Activated T-cell treated with anti-CD3 and anti-CD28 coated beads, Interleukin-2, amount 50 U/mL, for 72 hours (primary cell): ENCODE measurements at regions not wholly inside any gene's neighbourhood (a gene's known extent, or its start where the extent isn't known, plus 50 kb on each side); places are given as distances from the start of the nearest gene placed in this dataset.

Source experiments
- ATAC-seq, 2 donors: fragments of 150-1000 bp; cut with Tn5 transposase; replicated peaks in 1 of 2; 2 replicates each; pipeline ENCODE4 v1.10.0; 2021; ENCODE audit warnings: moderate library complexity in 2 of 2, mild to moderate bottlenecking in 1 of 2
- DNase-seq, 2 donors: peaks; one replicate each; pipeline ENCODE4 v3.0.0; 2021 to 2022; ENCODE audit warnings: mixed read lengths in 1 of 2
- H3K27ac Mint-ChIP-seq: one replicate; pipeline ENCODE4 v1.8.0; 2022; ENCODE audit warnings: mild to moderate bottlenecking, moderate library complexity, mixed read lengths
- H3K27me3 Mint-ChIP-seq: one replicate; pipeline ENCODE4 v1.8.0; 2022; ENCODE audit warnings: low read depth, mixed read lengths
- H3K36me3 Mint-ChIP-seq, 2 donors: one replicate each; pipeline ENCODE4 v1.8.0; 2022; ENCODE audit warnings: mixed read lengths in 2 of 2, mild to moderate bottlenecking in 1 of 2; ENCODE audit not compliant: insufficient read depth in 2 of 2
- H3K4me1 Mint-ChIP-seq: one replicate; pipeline ENCODE4 v1.8.0; 2022; ENCODE audit warnings: low read depth, mixed read lengths
- H3K4me3 Mint-ChIP-seq, 2 donors: one replicate each; pipeline ENCODE4 v1.8.0; 2022; ENCODE audit warnings: mild to moderate bottlenecking in 2 of 2, mixed read lengths in 2 of 2, moderate library complexity in 2 of 2
- H3K9me3 Mint-ChIP-seq, 2 donors: one replicate each; pipeline ENCODE4 v1.8.0; 2022; ENCODE audit warnings: mixed read lengths in 2 of 2

DNA sequence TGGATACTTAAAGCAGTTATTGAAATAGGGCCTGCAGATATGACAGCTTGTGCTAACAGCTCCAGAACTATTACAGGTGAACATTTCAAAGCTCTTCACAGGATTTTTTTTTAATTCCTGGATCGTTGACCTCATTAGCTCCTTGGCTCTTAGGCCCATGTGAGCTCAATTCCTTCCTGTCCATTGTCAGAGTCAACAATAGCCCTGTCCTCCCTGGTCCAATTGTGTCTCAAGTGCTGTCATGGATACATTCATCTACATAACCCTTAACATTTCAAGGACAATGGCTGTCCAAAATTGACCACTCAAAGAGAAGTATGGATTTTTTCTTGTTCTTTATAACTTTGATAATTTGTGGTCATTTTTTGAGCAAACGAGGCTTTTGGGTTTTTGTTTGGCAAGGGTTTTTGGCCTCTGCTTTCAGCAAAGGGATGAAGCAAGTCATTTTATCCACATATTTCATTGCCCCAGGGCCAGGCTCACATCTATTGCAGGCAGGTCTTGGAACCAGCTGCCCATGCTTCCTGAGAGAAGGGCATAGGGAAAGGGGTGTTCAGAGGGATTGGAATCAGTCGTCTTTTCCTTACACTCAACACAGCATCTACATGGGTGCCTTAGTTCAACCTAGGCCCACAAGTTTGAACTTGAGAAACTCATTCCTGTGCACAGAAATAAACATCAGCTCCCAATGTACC lies 282.1 kb downstream of the TPBG start:
- Mint-ChIP-seq H3K27ac (no peak overlapping the region), H3K27me3 (no peaks in the 10 kb centered on the region), H3K4me1 (no peaks in the 10 kb centered on the region), H3K9me3 (peaks cover 6 to 9% of the 10 kb centered on the region in 2 donors), H3K36me3 (no peaks in the 10 kb centered on the region), H3K4me3 (no peak overlapping the region)
- no peak for ATAC-seq
- DNase-seq: no peak

DNA sequence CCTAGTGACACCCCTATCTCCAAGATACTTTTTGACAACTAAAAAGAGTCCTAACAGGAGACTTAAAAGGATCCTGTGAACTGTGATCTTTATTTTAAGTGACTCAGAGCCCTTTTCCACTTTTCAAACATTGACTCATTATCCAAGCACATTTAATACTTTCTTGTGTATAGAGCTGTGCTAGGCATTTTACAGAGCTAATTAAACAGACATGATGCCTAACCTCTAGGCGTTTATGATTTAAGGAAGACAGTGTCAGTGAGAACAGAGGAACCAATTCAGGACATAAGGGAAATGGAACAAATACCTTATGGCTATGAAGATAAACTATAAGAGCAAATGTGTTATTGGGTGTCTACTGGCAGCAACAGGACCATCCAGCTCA lies 282.6 kb downstream of the TPBG start:
- Mint-ChIP-seq H3K4me3 (no peak overlapping the region), H3K9me3 (peaks cover 5 to 9% of the 10 kb centered on the region in 2 donors), H3K27me3 (no peaks in the 10 kb centered on the region), H3K4me1 (no peaks in the 10 kb centered on the region), H3K36me3 (no peaks in the 10 kb centered on the region), H3K27ac (no peak overlapping the region)
- no peak for DNase-seq
- no peak for ATAC-seq

DNA sequence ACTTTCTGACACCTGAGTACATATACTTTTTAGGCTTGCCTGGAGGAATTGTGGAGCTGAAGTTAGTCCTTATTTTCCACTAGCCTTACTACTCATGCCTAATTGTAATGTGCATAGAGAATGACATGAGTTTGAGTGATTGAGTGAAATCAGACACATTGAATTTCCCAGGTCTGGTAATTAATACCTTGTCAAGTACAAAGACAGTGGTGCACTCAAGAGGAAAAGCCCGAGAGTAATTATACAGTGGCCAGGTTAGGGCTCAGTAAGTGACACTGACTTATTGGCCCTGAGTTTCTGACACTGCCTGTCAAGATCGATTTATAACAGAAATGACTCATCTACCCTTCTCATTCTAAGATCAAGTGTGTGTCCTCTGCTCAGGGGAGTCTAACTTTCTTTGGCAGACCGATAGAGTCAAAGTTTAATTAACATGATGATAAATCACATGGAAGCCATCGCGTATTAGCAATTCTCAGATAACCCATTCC lies 288.3 kb downstream of the TPBG start:
- no peak overlapping the region for H3K27ac Mint-ChIP-seq
- no peaks in the 10 kb centered on the region for H3K4me1 Mint-ChIP-seq
- no peak overlapping the region for H3K4me3 Mint-ChIP-seq
- H3K9me3 Mint-ChIP-seq: peaks cover 0 to 8% of the 10 kb centered on the region in 2 donors
- peaks cover 3% of the 10 kb centered on the region for H3K27me3 Mint-ChIP-seq
- no peaks in the 10 kb centered on the region for H3K36me3 Mint-ChIP-seq
- ATAC-seq (no peak), DNase-seq (no peak)

DNA sequence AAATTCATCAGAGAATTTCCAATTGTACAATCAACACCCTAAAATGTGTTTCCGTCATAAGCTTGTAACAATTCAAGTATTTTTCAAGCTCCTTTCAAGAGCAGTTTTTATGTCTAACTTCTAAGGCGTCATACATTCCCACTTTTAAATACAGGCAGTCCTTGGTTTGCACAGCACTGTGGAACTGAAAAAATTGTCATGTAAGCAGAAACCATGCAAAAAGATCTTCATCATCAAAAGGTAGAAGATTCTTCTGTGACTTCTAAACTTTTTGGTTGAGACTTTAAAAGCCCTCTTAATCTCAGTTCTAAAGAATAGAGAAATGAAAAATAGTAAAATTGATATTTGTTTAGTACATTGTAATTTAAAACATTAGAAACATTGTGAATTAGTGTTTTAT lies 315.6 kb downstream of the TPBG start:
- no peak for ATAC-seq
- Mint-ChIP-seq H3K27ac (no peak overlapping the region), H3K27me3 (no peaks in the 10 kb centered on the region), H3K9me3 (peaks cover 2 to 3% of the 10 kb centered on the region in 2 donors), H3K4me3 (no peak overlapping the region), H3K36me3 (peaks cover 0 to 3% of the 10 kb centered on the region in 2 donors), H3K4me1 (no peaks in the 10 kb centered on the region)
- DNase-seq: no peak

DNA sequence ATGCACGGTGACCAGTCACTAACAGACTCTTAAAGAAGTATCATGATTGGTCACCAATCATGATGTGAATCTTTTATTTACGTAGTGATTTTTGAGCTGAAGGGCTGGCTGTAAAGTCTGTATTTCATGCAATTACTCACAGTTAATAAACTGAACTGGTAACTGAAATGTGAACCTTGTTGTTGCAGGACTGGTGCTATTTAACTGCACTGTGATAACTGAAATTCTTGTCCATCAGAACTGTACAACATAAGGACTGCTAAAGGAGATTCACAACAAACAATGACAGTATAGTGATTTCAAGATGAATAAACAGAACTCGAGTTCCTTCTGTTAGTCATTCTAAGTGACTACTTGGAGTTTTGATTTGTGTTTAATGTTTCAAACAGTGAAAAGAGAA lies 316.6 kb downstream of the TPBG start:
- DNase-seq (no peak), ATAC-seq (peak in 1 of 2 donors; percentile 25)
- Mint-ChIP-seq H3K4me3 (no peak overlapping the region), H3K27ac (no peak overlapping the region), H3K36me3 (peaks cover 0 to 3% of the 10 kb centered on the region in 2 donors), H3K27me3 (no peaks in the 10 kb centered on the region), H3K9me3 (peaks cover 4 to 5% of the 10 kb centered on the region in 2 donors), H3K4me1 (no peaks in the 10 kb centered on the region)

DNA sequence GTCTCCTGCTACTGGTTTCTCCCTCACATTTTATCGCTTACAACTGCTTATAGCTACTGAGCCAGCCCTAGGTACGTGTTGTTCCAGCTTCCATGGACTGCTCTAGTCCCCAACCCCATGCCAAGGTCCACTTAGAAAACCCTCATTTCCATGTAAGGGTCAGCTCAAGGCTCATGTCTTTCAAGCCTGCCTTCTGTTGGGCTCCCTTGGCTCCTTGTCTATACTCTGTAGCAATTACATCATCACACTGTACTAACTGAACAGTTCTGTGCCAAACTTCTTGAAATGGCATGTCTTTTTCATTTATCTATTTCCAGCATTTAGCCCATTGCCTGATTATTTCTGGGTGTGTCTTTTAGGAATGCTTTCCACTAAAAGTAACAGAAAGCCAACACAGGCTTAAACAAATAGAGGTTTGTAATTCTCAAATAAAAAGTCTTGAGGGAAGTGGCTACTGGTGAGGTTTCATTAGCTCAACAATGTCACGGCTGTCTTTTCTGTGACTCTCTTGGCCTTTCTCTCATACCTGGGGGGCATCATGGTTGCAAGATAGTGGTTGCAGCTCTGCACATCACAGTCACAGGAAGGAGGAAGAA lies 317.6 kb downstream of the TPBG start:
- Mint-ChIP-seq H3K36me3 (peaks cover 0 to 3% of the 10 kb centered on the region in 2 donors), H3K4me3 (no peak overlapping the region), H3K9me3 (peaks cover 4 to 5% of the 10 kb centered on the region in 2 donors), H3K27me3 (no peaks in the 10 kb centered on the region), H3K27ac (no peak overlapping the region), H3K4me1 (no peaks in the 10 kb centered on the region)
- DNase-seq (no peak), ATAC-seq (no peak)

DNA sequence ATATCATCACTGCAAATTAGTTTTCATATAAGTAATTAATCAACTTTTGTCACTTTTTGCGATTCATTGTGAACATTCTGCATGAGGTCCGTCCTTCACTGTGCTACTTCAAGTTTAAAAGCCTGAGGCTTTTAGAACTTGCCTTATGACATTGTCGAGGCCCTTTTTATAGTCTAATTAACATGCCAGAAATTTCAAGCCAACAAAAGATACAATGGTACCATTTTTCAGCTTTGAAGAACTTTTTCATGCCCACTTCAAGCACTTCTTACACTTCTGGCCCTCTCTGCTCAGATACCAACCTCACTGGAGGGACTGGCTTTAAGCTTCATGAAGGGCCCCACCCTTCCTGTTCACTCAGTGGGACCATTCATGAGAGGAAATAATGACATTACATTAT lies 323.1 kb downstream of the TPBG start:
- DNase-seq (no peak), ATAC-seq (no peak)
- Mint-ChIP-seq H3K36me3 (no peaks in the 10 kb centered on the region), H3K27me3 (no peaks in the 10 kb centered on the region), H3K4me3 (no peak overlapping the region), H3K27ac (no peak overlapping the region), H3K4me1 (no peaks in the 10 kb centered on the region), H3K9me3 (peaks cover 2% of the 10 kb centered on the region in 2 donors)

DNA sequence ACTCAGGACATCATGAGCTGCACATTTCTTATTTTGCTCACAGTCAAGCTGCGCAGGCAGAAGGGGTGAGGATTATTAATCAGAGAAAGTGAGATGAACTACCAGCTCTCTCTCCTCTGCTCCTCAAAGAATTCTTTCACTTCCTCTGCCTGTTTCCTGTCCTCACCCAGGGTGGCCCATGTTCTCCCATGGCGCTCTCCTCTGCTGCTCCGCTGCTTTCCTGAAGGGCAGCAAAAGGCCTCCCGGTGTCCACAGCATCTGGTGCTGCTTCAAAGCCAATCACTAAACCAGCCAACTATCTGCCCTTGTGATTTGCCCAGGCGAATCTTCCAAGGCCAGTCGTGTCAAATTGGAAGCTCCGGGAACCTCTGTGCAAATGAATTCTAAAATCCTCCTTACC lies 324.2 kb downstream of the TPBG start:
- no peak for DNase-seq
- no peaks in the 10 kb centered on the region for H3K4me1 Mint-ChIP-seq
- no peaks in the 10 kb centered on the region for H3K36me3 Mint-ChIP-seq
- no peak for ATAC-seq
- H3K27me3 Mint-ChIP-seq: no peaks in the 10 kb centered on the region
- H3K27ac Mint-ChIP-seq: no peak overlapping the region
- no peak overlapping the region for H3K4me3 Mint-ChIP-seq
- peaks cover 2% of the 10 kb centered on the region in 2 donors for H3K9me3 Mint-ChIP-seq

DNA sequence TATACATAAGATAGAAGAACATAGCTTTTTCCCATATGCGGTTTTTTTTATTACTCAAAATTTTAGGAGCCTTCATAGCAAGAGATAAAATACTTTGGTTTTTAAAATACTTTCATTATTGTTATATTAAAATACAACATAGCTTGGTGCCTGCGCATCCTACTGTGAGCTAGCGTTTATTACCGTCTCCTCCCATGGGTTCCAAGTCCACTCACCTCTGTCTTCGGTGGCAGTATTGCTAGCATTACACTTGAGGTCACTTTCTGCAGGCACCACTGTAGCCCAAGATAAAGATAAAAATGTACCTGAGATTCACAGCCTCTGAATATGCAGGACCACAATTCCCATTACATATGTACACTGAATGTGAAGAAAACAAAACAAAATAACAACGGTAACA lies 326.7 kb downstream of the TPBG start:
- Mint-ChIP-seq H3K4me1 (no peaks in the 10 kb centered on the region), H3K27ac (no peak overlapping the region), H3K4me3 (no peak overlapping the region), H3K36me3 (no peaks in the 10 kb centered on the region), H3K9me3 (no peaks in the 10 kb centered on the region), H3K27me3 (no peaks in the 10 kb centered on the region)
- ATAC-seq: no peak
- no peak for DNase-seq

DNA sequence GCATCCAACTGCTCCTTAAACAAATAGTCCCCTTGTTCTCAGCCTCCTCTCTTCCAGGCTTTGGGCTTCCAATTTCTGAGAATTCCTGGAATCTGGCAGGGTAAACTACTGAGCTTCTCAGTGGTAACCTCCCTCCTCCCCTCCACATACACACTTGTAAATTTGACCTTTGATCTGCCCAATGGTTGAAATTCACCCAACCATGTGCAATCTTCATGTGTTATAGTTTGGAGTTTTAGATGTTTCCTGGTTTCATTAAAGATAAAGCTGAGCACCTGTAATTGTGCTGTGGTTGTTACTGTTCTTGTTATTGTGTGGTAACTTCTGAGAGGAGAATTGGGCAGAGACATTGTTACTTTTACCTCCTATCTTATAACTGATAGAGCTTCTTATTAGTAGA lies 328.4 kb downstream of the TPBG start:
- H3K27ac Mint-ChIP-seq: no peak overlapping the region
- DNase-seq (no peak), ATAC-seq (no peak)
- H3K9me3 Mint-ChIP-seq: no peaks in the 10 kb centered on the region
- no peaks in the 10 kb centered on the region for H3K4me1 Mint-ChIP-seq
- no peaks in the 10 kb centered on the region for H3K36me3 Mint-ChIP-seq
- no peaks in the 10 kb centered on the region for H3K27me3 Mint-ChIP-seq
- no peak overlapping the region for H3K4me3 Mint-ChIP-seq

DNA sequence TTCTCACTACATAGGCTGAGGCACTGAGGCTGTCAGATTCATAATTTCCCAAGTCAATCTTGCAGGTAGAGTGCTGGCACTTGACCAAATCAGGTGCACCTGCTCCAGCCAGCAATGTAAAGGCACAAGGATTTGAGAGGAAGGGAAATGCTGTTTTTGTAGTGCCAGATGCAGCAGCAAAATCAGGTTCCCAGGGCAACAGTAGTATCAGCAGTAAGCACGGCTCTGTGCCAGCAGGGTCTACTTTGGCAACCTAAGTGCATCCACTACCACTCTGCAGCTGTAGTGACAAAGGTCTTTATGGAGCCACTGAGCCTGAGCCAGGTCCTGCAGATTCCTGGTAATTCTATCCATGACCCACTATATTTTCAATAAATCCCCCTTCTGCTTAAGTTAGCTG lies 329.5 kb downstream of the TPBG start:
- DNase-seq: no peak
- Mint-ChIP-seq H3K4me3 (no peak overlapping the region), H3K4me1 (no peaks in the 10 kb centered on the region), H3K27me3 (no peaks in the 10 kb centered on the region), H3K36me3 (no peaks in the 10 kb centered on the region), H3K27ac (no peak overlapping the region), H3K9me3 (no peaks in the 10 kb centered on the region)
- no peak for ATAC-seq

DNA sequence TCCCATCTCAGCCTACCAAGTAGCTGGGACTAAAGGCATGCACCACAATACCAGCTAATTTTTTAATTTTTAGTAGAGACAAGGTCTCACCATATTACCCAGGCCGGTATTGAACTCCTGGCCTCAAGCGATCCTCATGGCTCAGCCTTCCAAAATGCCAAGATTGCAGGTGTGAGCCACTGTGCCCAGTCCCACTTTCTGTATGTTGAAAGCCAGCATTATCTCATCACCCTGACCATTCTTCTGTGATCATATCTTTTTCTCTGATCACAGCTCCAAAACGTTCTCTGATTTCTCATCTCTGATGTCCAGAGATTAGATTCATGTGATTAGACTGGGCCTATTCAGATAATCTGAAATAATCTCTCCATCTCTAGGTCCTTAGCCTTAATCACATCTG lies 337.7 kb downstream of the TPBG start:
- DNase-seq: no peak
- Mint-ChIP-seq H3K27me3 (no peaks in the 10 kb centered on the region), H3K9me3 (peaks cover 1 to 3% of the 10 kb centered on the region in 2 donors), H3K27ac (no peak overlapping the region), H3K36me3 (peaks cover 0 to 2% of the 10 kb centered on the region in 2 donors), H3K4me3 (no peak overlapping the region), H3K4me1 (peaks cover 8% of the 10 kb centered on the region)
- ATAC-seq: no peak

DNA sequence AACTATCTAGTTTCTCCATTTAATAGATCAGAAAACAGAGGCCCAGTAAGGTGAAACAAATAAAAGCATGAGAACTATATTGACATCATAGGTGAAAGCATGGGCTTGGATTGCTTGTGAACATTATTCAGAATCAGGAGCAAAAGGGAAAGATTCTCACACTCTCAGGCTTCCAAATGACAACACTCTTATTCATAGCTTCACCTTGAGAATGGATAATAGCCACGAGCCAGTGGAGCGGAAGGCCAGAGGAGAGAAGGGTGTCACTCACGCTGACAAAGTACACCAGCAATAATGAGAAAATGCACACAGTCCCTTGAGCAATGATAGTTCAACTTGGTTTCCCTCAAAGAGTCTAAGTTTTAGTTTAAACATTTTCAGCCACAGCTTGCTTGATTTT lies 339.0 kb downstream of the TPBG start:
- ATAC-seq (no peak), DNase-seq (no peak)
- H3K4me1 Mint-ChIP-seq: peaks cover 8% of the 10 kb centered on the region
- no peak overlapping the region for H3K4me3 Mint-ChIP-seq
- peaks cover 4% of the 10 kb centered on the region in 2 donors for H3K9me3 Mint-ChIP-seq
- H3K36me3 Mint-ChIP-seq: peaks cover 0 to 2% of the 10 kb centered on the region in 2 donors
- H3K27ac Mint-ChIP-seq: no peak overlapping the region
- no peaks in the 10 kb centered on the region for H3K27me3 Mint-ChIP-seq

DNA sequence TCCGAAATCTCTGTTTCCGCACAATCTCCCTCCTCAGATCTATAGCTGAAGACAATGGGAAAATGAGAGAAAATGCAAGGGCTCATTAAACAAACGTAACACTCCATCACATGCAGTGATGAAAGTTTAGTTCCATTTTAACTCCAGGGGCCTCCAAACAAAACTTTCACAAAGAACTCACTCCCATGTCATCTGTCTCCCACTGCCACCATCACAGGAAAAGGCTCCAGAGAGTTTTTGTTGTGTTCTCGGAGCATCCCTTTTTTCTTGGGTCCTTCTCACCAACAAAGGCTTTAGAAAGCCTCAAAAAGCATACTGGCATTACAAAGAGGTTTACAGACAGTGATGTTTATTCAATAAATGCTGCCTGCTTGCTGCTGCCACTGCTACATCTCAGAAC lies 339.6 kb downstream of the TPBG start:
- Mint-ChIP-seq H3K27me3 (no peaks in the 10 kb centered on the region), H3K27ac (no peak overlapping the region), H3K36me3 (peaks cover 0 to 2% of the 10 kb centered on the region in 2 donors), H3K4me1 (peaks cover 8% of the 10 kb centered on the region), H3K4me3 (no peak overlapping the region), H3K9me3 (peaks cover 6% of the 10 kb centered on the region in 2 donors)
- no peak for ATAC-seq
- DNase-seq: no peak
